HepG2 (cell line): ENCODE measurements at regions not wholly inside any gene's neighbourhood (a gene's known extent, or its start where the extent isn't known, plus 50 kb on each side); places are given as distances from the start of the nearest gene placed in this dataset.

Experiments
- ATAC-seq: fragments of 200-7000 bp; cut with Tn5 transposase; 3 replicates; pipeline ENCODE4 v1.9.1; 2020; ENCODE audit warnings: mild to moderate bottlenecking, moderate library complexity
- BruUV-seq: library from RNA; stranded (reverse); fragments of 400-500 nt; replicated peaks from 2 replicates; lab custom pipeline; 2021; lab: Mats Ljungman, UMichigan
- CTCF ChIA-PET: fragments of 300-600 bp; formaldehyde crosslinking; extraction: SDS; loops from one replicate; lab custom pipeline; 2021; ENCODE audit warnings: low total read pairs, inconsistent platforms, low intra/inter-chr PET ratio; lab: Yijun Ruan, JAX
- POLR2A ChIA-PET: fragments of 350-600 bp; sonication (Branson Sonifier 250); formaldehyde crosslinking; loops from one replicate; lab custom pipeline; 2020; ENCODE audit warnings: antibody characterized with exemption, inconsistent platforms; lab: Yijun Ruan, JAX
- DNase-seq: peaks from one replicate; pipeline ENCODE4 v3.0.0-alpha.2; 2015; ENCODE audit warnings: low spot score
- FAIRE-seq: peaks from 3 replicates; lab custom pipeline; 2011; peaks lifted over from hg19 to GRCh38; lab: Jason Lieb, UNC
- H2AFZ ChIP-seq: one replicate; pipeline ENCODE4 v1.6.1; 2011; ENCODE audit warnings: low read length, inconsistent platforms
- H3K27ac ChIP-seq: fragments of 300-600 bp; 3 replicates; pipeline ENCODE4 v1.8.0; 2011; ENCODE audit warnings: mixed run types, mild to moderate bottlenecking, mixed read lengths, low read length, inconsistent platforms; ENCODE audit not compliant: insufficient read depth; ENCODE audit errors: extremely low read length
- H3K27me3 ChIP-seq, 2 experiments: fragments of 200-600 bp in 1 of 2; 2 replicates in 1 of 2; 3 replicates in 1 of 2; pipeline versions ENCODE4 v1.6.0 to v1.8.0; 2011; ENCODE audit warnings: low read length in 2 of 2, mild to moderate bottlenecking in 2 of 2, moderate library complexity in 2 of 2, inconsistent platforms in 1 of 2; ENCODE audit not compliant: insufficient read depth in 2 of 2, control insufficient read depth in 1 of 2
- H3K36me3 ChIP-seq, 2 experiments: fragments of 200-600 bp in 1 of 2; replicated peaks in 1 of 2; 2 replicates in 1 of 2; 3 replicates in 1 of 2; pipeline versions ENCODE4 v1.5.1 to v1.8.0; 2011; ENCODE audit warnings: low read length in 2 of 2, inconsistent platforms in 1 of 2; ENCODE audit not compliant: insufficient read depth in 2 of 2, control insufficient read depth in 1 of 2
- H3K4me1 ChIP-seq: 2 replicates; pipeline ENCODE4 v1.5.1; 2012; ENCODE audit warnings: low read length, inconsistent platforms; ENCODE audit not compliant: insufficient read depth
- H3K4me2 ChIP-seq: 2 replicates; pipeline ENCODE4 v1.6.0; 2011; ENCODE audit warnings: low read depth, low read length, inconsistent platforms
- H3K4me3 ChIP-seq, 3 experiments: fragments of 200-600 bp in 1 of 3; sonication (generic), shearing (Covaris generic) in 1 of 3; replicated peaks in 1 of 3; 2 replicates each; pipeline ENCODE4 v1.5.1; 2011 to 2016; ENCODE audit warnings: low read length in 3 of 3, inconsistent platforms in 2 of 3, low read depth in 2 of 3, mild to moderate bottlenecking in 2 of 3, control low read depth in 1 of 3, mixed read lengths in 1 of 3; ENCODE audit not compliant: insufficient read depth in 1 of 3
- H3K79me2 ChIP-seq: one replicate; pipeline ENCODE4 v1.6.1; 2011; ENCODE audit warnings: low read length, inconsistent platforms; ENCODE audit not compliant: insufficient read depth
- H3K9ac ChIP-seq: 2 replicates; pipeline ENCODE4 v1.6.0; 2011; ENCODE audit warnings: mild to moderate bottlenecking, low read depth, low read length, inconsistent platforms; ENCODE audit not compliant: insufficient read depth
- H3K9me3 ChIP-seq: 2 replicates; pipeline ENCODE4 v1.5.1; 2012; ENCODE audit warnings: mild to moderate bottlenecking, low read length
- H4K20me1 ChIP-seq: 2 replicates; pipeline ENCODE4 v1.6.0; 2011; ENCODE audit warnings: inconsistent platforms, mild to moderate bottlenecking, low read length, moderate library complexity; ENCODE audit not compliant: insufficient read depth
- DNMT3B ChIP-seq: conservative IDR thresholded peaks from 2 replicates; pipeline ENCODE4 v1.6.1; 2016; ENCODE audit warnings: missing biosample characterization, control low read depth
- GMEB2 ChIP-seq: IDR thresholded peaks from 2 replicates; pipeline ENCODE4 v1.6.1; 2016; ENCODE audit warnings: missing biosample characterization, missing genetic modification reagents, low read depth
- JUND ChIP-seq: sonication (generic); formaldehyde crosslinking; IDR thresholded peaks from 2 replicates; pipeline ENCODE4 v1.8.0; 2022; ENCODE audit warnings: mild to moderate bottlenecking, missing genetic modification reagents
- NFIC ChIP-seq: IDR thresholded peaks from 2 replicates; pipeline ENCODE4 v1.6.1; 2012; ENCODE audit warnings: mild to moderate bottlenecking, low read length, inconsistent platforms
- ZBTB7B ChIP-seq: sonication (generic); formaldehyde crosslinking; IDR thresholded peaks from 2 replicates; pipeline ENCODE4 v1.4.0; 2020; ENCODE audit warnings: missing genetic modification reagents
- ZNF10 ChIP-seq: sonication (generic); formaldehyde crosslinking; IDR thresholded peaks from 2 replicates; pipeline ENCODE4 v1.4.0; 2020; ENCODE audit warnings: mild to moderate bottlenecking, low read depth, missing genetic modification reagents, borderline replicate concordance
- ZNF143 ChIP-seq: sonication (generic); formaldehyde crosslinking; IDR thresholded peaks from 2 replicates; pipeline ENCODE4 v1.4.0; 2020; ENCODE audit warnings: missing genetic modification reagents
- ZNF20 ChIP-seq: sonication (generic); formaldehyde crosslinking; IDR thresholded peaks from 2 replicates; pipeline ENCODE4 v1.4.0; 2020; ENCODE audit warnings: mild to moderate bottlenecking, moderate library complexity, missing genetic modification reagents
- ZNF383 ChIP-seq: sonication (generic); formaldehyde crosslinking; IDR thresholded peaks from 2 replicates; pipeline ENCODE4 v1.4.0; 2020; ENCODE audit warnings: missing genetic modification reagents, mild to moderate bottlenecking, borderline replicate concordance
- ZNF44 ChIP-seq: sonication (generic); formaldehyde crosslinking; IDR thresholded peaks from 2 replicates; pipeline ENCODE4 v1.5.1; 2020; ENCODE audit warnings: mild to moderate bottlenecking, missing genetic modification reagents
- ZNF777 ChIP-seq: sonication (generic); formaldehyde crosslinking; IDR thresholded peaks from 2 replicates; pipeline ENCODE4 v1.4.0; 2020; ENCODE audit warnings: missing genetic modification reagents
- ZNF790 ChIP-seq: sonication (generic); formaldehyde crosslinking; IDR thresholded peaks from 2 replicates; pipeline ENCODE4 v1.8.0; 2022; ENCODE audit warnings: missing genetic modification reagents, mild to moderate bottlenecking, borderline replicate concordance
- ZNF879 ChIP-seq: sonication (generic); formaldehyde crosslinking; IDR thresholded peaks from 2 replicates; pipeline ENCODE4 v1.8.1; 2023; ENCODE audit warnings: missing genetic modification reagents
- WGBS: methylation state at CpG from one replicate; pipeline ENCODE4 v1.1.6; 2017; ENCODE audit warnings: low lambda C conversion rate; 5-methylcytosine and 5-hydroxymethylcytosine counted together
- in situ Hi-C: cut with HindIII; loops from 2 replicates; pipeline ENCODE4 v1.10.0; 2017; ENCODE audit warnings: low pct_unique_long_range_greater_than_20kb; ENCODE audit not compliant: extremely low pct_ligation_motif_present
- intact Hi-C: fragments of 100-400 bp; cut with micrococcal nuclease; formaldehyde crosslinking; loops from one replicate; pipeline ENCODE4 v1.10.0; 2022; ENCODE audit not compliant: unreplicated experiment
- TF ChIP-seq, protein P1 (sequence below): sonication (generic); formaldehyde crosslinking; IDR thresholded peaks from 2 replicates; pipeline ENCODE4 v1.4.0; 2020; ENCODE audit warnings: mild to moderate bottlenecking, missing genetic modification reagents
- TF ChIP-seq, protein P2 (sequence below), 2 experiments: sonication (generic) in 1 of 2; formaldehyde crosslinking in 1 of 2; IDR thresholded peaks; 2 replicates each; pipeline versions ENCODE4 v1.4.0 to v1.6.1; 2016 to 2020; ENCODE audit warnings: borderline replicate concordance in 1 of 2, low read depth in 1 of 2, mild to moderate bottlenecking in 1 of 2, missing genetic modification reagents in 1 of 2

DNA sequence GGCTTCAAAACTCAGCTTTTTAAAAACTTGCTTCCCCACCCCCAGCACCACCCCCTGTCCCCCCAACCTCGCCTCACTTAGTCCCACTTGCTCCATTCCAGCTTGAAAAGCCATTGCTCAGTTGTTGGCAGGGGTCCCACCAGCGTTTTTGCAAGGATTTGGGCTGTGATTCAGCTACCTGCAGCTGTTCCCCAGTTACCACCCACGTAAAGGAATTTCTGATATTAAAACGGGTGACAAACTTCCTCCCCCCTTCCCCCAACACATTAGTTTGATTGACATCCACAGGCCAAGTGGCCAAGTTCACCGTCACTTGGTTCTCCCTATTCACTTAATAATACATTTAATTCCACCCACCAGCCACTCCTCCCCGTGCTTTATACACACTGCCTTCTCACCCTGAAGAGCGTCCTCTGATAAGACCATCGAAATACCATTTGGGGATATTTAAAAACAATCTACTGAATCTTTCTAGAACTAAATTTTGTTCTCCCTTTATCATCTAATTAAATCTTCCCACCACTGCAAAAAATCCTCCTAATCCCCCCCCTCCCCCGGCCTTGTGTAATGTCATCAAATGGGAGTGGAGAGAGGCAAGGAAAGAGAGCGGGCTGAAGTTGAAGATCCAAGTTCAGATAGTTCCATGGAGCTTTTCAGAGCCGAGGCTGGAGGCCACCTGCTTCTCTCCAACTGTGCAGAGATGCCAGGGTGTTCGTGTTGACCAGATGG is 55.1 kb downstream of the SOX9 start:
- BruUV-seq = no TSS peak
- ChIA-PET POLR2A (interaction anchor here (0.7 kb wide), 1 partner anchor 59 kb away, joined by 6 read pairs; no protein-coding TSS in a partner anchor), CTCF (no interaction called here)
- ATAC-seq (no peak), DNase-seq (no peak), FAIRE-seq (no peak)
- intact Hi-C loops = no loop called here
- Histone ChIP-seq H3K27me3 (peaks cover 0 to 26% of the 10 kb centered on the region in 2 experiments; a peak in 3 of 5 replicates), H2AFZ (no peak overlapping the region), H3K9me3 (no peaks in the 10 kb centered on the region), H3K36me3 (no peaks in the 10 kb centered on the region), H3K4me1 (peaks cover 26% of the 10 kb centered on the region), H3K9ac (no peak overlapping the region), H3K79me2 (no peaks in the 10 kb centered on the region), H3K27ac (no peak overlapping the region), H3K4me2 (no peak overlapping the region), H4K20me1 (no peaks in the 10 kb centered on the region), H3K4me3 (no peak overlapping the region)
- in situ Hi-C loops = no loop called here
- WGBS = 43% methylated on average over 12 of the region's 12 CpGs
- TF ChIP-seq ZNF44 (no peak), ZNF879 (no peak), JUND (no peak), GMEB2 (CRISPR knock-in tag) (no peak), ZBTB7B (no peak), ZNF20 (CRISPR knock-in tag) (no peak), ZNF10 (CRISPR knock-in tag) (no peak), ZNF383 (no peak), ZNF790 (CRISPR knock-in tag) (no peak), ZNF143 (CRISPR knock-in tag) (no peak), NFIC (no peak), ZNF777 (CRISPR knock-in tag) (no peak), DNMT3B (CRISPR knock-in tag) (no peak)
- TF ChIP-seq, protein P1, sequence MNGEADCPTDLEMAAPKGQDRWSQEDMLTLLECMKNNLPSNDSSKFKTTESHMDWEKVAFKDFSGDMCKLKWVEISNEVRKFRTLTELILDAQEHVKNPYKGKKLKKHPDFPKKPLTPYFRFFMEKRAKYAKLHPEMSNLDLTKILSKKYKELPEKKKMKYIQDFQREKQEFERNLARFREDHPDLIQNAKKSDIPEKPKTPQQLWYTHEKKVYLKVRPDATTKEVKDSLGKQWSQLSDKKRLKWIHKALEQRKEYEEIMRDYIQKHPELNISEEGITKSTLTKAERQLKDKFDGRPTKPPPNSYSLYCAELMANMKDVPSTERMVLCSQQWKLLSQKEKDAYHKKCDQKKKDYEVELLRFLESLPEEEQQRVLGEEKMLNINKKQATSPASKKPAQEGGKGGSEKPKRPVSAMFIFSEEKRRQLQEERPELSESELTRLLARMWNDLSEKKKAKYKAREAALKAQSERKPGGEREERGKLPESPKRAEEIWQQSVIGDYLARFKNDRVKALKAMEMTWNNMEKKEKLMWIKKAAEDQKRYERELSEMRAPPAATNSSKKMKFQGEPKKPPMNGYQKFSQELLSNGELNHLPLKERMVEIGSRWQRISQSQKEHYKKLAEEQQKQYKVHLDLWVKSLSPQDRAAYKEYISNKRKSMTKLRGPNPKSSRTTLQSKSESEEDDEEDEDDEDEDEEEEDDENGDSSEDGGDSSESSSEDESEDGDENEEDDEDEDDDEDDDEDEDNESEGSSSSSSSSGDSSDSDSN (CRISPR knock-in tag) = no peak
- TF ChIP-seq, protein P2, sequence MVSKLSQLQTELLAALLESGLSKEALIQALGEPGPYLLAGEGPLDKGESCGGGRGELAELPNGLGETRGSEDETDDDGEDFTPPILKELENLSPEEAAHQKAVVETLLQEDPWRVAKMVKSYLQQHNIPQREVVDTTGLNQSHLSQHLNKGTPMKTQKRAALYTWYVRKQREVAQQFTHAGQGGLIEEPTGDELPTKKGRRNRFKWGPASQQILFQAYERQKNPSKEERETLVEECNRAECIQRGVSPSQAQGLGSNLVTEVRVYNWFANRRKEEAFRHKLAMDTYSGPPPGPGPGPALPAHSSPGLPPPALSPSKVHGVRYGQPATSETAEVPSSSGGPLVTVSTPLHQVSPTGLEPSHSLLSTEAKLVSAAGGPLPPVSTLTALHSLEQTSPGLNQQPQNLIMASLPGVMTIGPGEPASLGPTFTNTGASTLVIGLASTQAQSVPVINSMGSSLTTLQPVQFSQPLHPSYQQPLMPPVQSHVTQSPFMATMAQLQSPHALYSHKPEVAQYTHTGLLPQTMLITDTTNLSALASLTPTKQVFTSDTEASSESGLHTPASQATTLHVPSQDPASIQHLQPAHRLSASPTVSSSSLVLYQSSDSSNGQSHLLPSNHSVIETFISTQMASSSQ (IDR thresholded peaks at IDR 0.05; ENCODE audit: low read depth) = no peak
- TF ChIP-seq, protein P2 (CRISPR knock-in tag; IDR thresholded peaks at IDR 0.05; ENCODE audit: borderline replicate concordance) = no peak
